OCI-LY7 (cell line): ENCODE measurements at regions not wholly inside any gene's neighbourhood (a gene's known extent, or its start where the extent isn't known, plus 50 kb on each side); places are given as distances from the start of the nearest gene placed in this dataset.

Experiments used
- BruUV-seq: library from RNA; stranded (reverse); fragments of 400-500 nt; replicated peaks from 2 replicates; lab custom pipeline; 2021; lab: Mats Ljungman, UMichigan
- CTCF ChIA-PET: fragments of 300-600 bp; sonication (Branson Sonifier 250); formaldehyde crosslinking; loops from one replicate; lab custom pipeline; 2022; ENCODE audit warnings: antibody characterized with exemption; ENCODE audit not compliant: unreplicated experiment; lab: Charles Lee
- POLR2A ChIA-PET: fragments of 300-600 bp; sonication (Branson Sonifier 250); formaldehyde crosslinking; loops from one replicate; lab custom pipeline; 2022; ENCODE audit warnings: antibody characterized with exemption; lab: Charles Lee
- DNase-seq: peaks from one replicate; pipeline ENCODE4 v3.0.0-alpha.2; 2015; ENCODE audit warnings: low spot score
- H2AFZ ChIP-seq: fragments of 200-600 bp; sonication (generic), shearing (Covaris generic); 2 replicates; pipeline ENCODE4 v1.6.1; 2014; ENCODE audit warnings: mild to moderate bottlenecking, antibody characterized with exemption, low read length, moderate library complexity
- H3K27ac ChIP-seq: fragments of 200-600 bp; sonication (generic); 2 replicates; pipeline ENCODE4 v1.5.1; 2014; ENCODE audit warnings: mixed run types, low read depth, mild to moderate bottlenecking, moderate library complexity, low read length, inconsistent platforms; ENCODE audit not compliant: poor library complexity, severe bottlenecking
- H3K36me3 ChIP-seq: fragments of 200-600 bp; sonication (generic); 2 replicates; pipeline ENCODE4 v1.6.1; 2014; ENCODE audit warnings: mild to moderate bottlenecking, antibody characterized with exemption, low read length, moderate library complexity, mixed read lengths; ENCODE audit not compliant: insufficient read depth
- H3K4me1 ChIP-seq: fragments of 200-600 bp; sonication (generic); 2 replicates; pipeline ENCODE4 v1.5.1; 2014; ENCODE audit warnings: mild to moderate bottlenecking, low read length; ENCODE audit not compliant: insufficient read depth, poor library complexity, severe bottlenecking
- H3K4me2 ChIP-seq: fragments of 200-600 bp; sonication (generic); 2 replicates; pipeline ENCODE4 v1.6.1; 2014; ENCODE audit warnings: mild to moderate bottlenecking, low read length
- H3K4me3 ChIP-seq: fragments of 200-600 bp; sonication (generic); 2 replicates; pipeline ENCODE4 v1.5.1; 2014; ENCODE audit warnings: mild to moderate bottlenecking, low read depth, low read length; ENCODE audit not compliant: poor library complexity, severe bottlenecking
- H3K79me2 ChIP-seq: fragments of 200-600 bp; sonication (generic); 2 replicates; pipeline ENCODE4 v1.6.1; 2016; ENCODE audit warnings: low read depth, mild to moderate bottlenecking, low read length, moderate library complexity, mixed read lengths; ENCODE audit not compliant: insufficient read depth
- H3K9me2 ChIP-seq: fragments of 200-600 bp; sonication (generic); 2 replicates; pipeline ENCODE4 v1.6.1; 2016; ENCODE audit warnings: mild to moderate bottlenecking, low read length, mixed read lengths; ENCODE audit not compliant: insufficient read depth
- H3K9me3 ChIP-seq: fragments of 200-600 bp; sonication (generic); 2 replicates; pipeline ENCODE4 v1.6.1; 2014; ENCODE audit warnings: mild to moderate bottlenecking, mixed run types, low read length, mixed read lengths
- H4K20me1 ChIP-seq: fragments of 200-600 bp; sonication (generic); 2 replicates; pipeline ENCODE4 v1.6.1; 2014; ENCODE audit warnings: mild to moderate bottlenecking, antibody characterized with exemption, low read length, moderate library complexity, mixed read lengths; ENCODE audit not compliant: insufficient read depth
- CTCF ChIP-seq: fragments of 200-600 bp; sonication (generic); conservative IDR thresholded peaks from 2 replicates; pipeline ENCODE4 v1.5.1; 2014; ENCODE audit warnings: mild to moderate bottlenecking, antibody characterized with exemption, low read length, moderate library complexity, mixed read lengths
- EZH2phosphoT487 ChIP-seq: fragments of 200-600 bp; sonication (generic); IDR thresholded peaks from 2 replicates; pipeline ENCODE4 v1.6.1; 2018; ENCODE audit warnings: low read depth, borderline replicate concordance, mild to moderate bottlenecking, mixed run types, antibody characterized with exemption, low read length, moderate library complexity, mixed read lengths
- intact Hi-C: fragments of 100-400 bp; cut with micrococcal nuclease; formaldehyde crosslinking; loops from one replicate; pipeline ENCODE4 v1.10.0; 2022; ENCODE audit not compliant: unreplicated experiment

- no TSS peak for BruUV-seq
- Histone ChIP-seq H3K36me3 (no peaks in the 10 kb centered on the region), H2AFZ (no peak overlapping the region), H3K4me1 (no peaks in the 10 kb centered on the region), H3K4me3 (no peak overlapping the region), H3K27ac (no peak overlapping the region), H3K9me3 (no peaks in the 10 kb centered on the region), H3K9me2 (no peaks in the 10 kb centered on the region), H3K79me2 (no peaks in the 10 kb centered on the region), H3K4me2 (no peak overlapping the region), H4K20me1 (no peaks in the 10 kb centered on the region)
- TF ChIP-seq CTCF = no peak
- no peak for TF ChIP-seq EZH2phosphoT487
- ChIA-PET POLR2A (interaction anchor here (0.5 kb wide), 1 partner anchor 1105 kb away, joined by 3 read pairs; no protein-coding TSS in a partner anchor), CTCF (no interaction called here)
- no peak for DNase-seq
- intact Hi-C loops = no loop called here
Observed at GRCh38 chr11:44407211-44407996, 97.5 kb upstream of the ALX4 start.

- Histone ChIP-seq H3K27ac (no peak overlapping the region), H3K36me3 (no peaks in the 10 kb centered on the region), H2AFZ (no peak overlapping the region), H4K20me1 (no peaks in the 10 kb centered on the region), H3K9me2 (no peaks in the 10 kb centered on the region), H3K79me2 (no peaks in the 10 kb centered on the region), H3K9me3 (no peaks in the 10 kb centered on the region), H3K4me2 (no peak overlapping the region), H3K4me3 (no peak overlapping the region), H3K4me1 (no peaks in the 10 kb centered on the region)
- ChIA-PET CTCF (no interaction called here), POLR2A (interaction anchor here (0.5 kb wide), 1 partner anchor 1105 kb away, joined by 3 read pairs; no protein-coding TSS in a partner anchor)
- intact Hi-C loops = no loop called here
- TF ChIP-seq CTCF = no peak
- TF ChIP-seq EZH2phosphoT487 = no peak
- DNase-seq = no peak
- no TSS peak for BruUV-seq
Observed at GRCh38 chr11:44408141-44408540, 98.2 kb upstream of the ALX4 start.
